Neuronal stem cell (in vitro differentiated cells): ENCODE measurements at regions not wholly inside any gene's neighbourhood (a gene's known extent, or its start where the extent isn't known, plus 50 kb on each side); places are given as distances from the start of the nearest gene placed in this dataset.

Experiments
- DNase-seq: peaks from one replicate; pipeline ENCODE4 v3.0.0-alpha.2; 2013; ENCODE audit warnings: low spot score
- H2AFZ ChIP-seq: one replicate; pipeline ENCODE4 v1.6.1; 2013; ENCODE audit warnings: mild to moderate bottlenecking, low read length, inconsistent platforms
- H2AK5ac ChIP-seq: 2 replicates; pipeline ENCODE4 v1.6.1; 2013; ENCODE audit warnings: low read depth, mild to moderate bottlenecking, inconsistent platforms, low read length, moderate library complexity, mixed read lengths
- H2BK120ac ChIP-seq: 2 replicates; pipeline ENCODE4 v1.6.1; 2013; ENCODE audit warnings: low read depth, mild to moderate bottlenecking, inconsistent platforms, low read length, moderate library complexity, mixed read lengths
- H2BK12ac ChIP-seq: one replicate; pipeline ENCODE4 v1.6.1; 2013; ENCODE audit warnings: low read length, inconsistent platforms
- H2BK15ac ChIP-seq: 2 replicates; pipeline ENCODE4 v1.6.1; 2013; ENCODE audit warnings: mild to moderate bottlenecking, low read length, inconsistent platforms, mixed read lengths
- H2BK5ac ChIP-seq: one replicate; pipeline ENCODE4 v1.6.1; 2013; ENCODE audit warnings: inconsistent platforms, mild to moderate bottlenecking, low read length, moderate library complexity
- H3K14ac ChIP-seq: one replicate; pipeline ENCODE4 v1.6.1; 2013; ENCODE audit warnings: low read length, inconsistent platforms
- H3K18ac ChIP-seq: 2 replicates; pipeline ENCODE4 v1.6.1; 2013; ENCODE audit warnings: low read length, inconsistent platforms
- H3K23ac ChIP-seq: 2 replicates; pipeline ENCODE4 v1.6.1; 2013; ENCODE audit warnings: low read depth, mild to moderate bottlenecking, mixed read lengths, low read length, inconsistent platforms; ENCODE audit not compliant: poor library complexity
- H3K27ac ChIP-seq: replicated peaks from 3 replicates; pipeline ENCODE4 v1.5.1; 2013; ENCODE audit warnings: low read length, inconsistent platforms
- H3K27me3 ChIP-seq, 3 experiments: 2 replicates each; pipeline ENCODE4 v1.6.1; 2013; ENCODE audit warnings: low read length in 3 of 3, mild to moderate bottlenecking in 2 of 3, inconsistent platforms in 1 of 3, low read depth in 1 of 3, mixed read lengths in 1 of 3, moderate library complexity in 1 of 3; ENCODE audit not compliant: control insufficient read depth in 3 of 3, insufficient read depth in 3 of 3
- H3K36me3 ChIP-seq, 2 donors: replicated peaks in 1 of 2; 2 replicates each; pipeline ENCODE4 v1.6.1; 2013; ENCODE audit warnings: low read length in 2 of 2; ENCODE audit not compliant: control insufficient read depth in 2 of 2, insufficient read depth in 2 of 2
- H3K4ac ChIP-seq: 2 replicates; pipeline ENCODE4 v1.6.1; 2013; ENCODE audit warnings: inconsistent platforms, mild to moderate bottlenecking, low read length, moderate library complexity
- H3K4me1 ChIP-seq, 2 donors: 1 replicate in 1 of 2; 2 replicates in 1 of 2; pipeline ENCODE4 v1.6.1; 2013; ENCODE audit warnings: low read length in 2 of 2, low read depth in 1 of 2; ENCODE audit not compliant: control insufficient read depth in 2 of 2, insufficient read depth in 1 of 2
- H3K4me2 ChIP-seq: one replicate; pipeline ENCODE4 v1.6.1; 2013; ENCODE audit warnings: mild to moderate bottlenecking, low read length, inconsistent platforms; ENCODE audit not compliant: insufficient read depth, poor library complexity, severe bottlenecking
- H3K4me3 ChIP-seq, 2 donors: 2 replicates each; pipeline ENCODE4 v1.5.1; 2013; ENCODE audit warnings: low read length in 2 of 2, mild to moderate bottlenecking in 2 of 2, inconsistent platforms in 1 of 2, moderate library complexity in 1 of 2
- H3K79me1 ChIP-seq: one replicate; pipeline ENCODE4 v1.6.1; 2013; ENCODE audit warnings: low read depth, mild to moderate bottlenecking, inconsistent platforms, low read length, moderate library complexity
- H3K9ac ChIP-seq: one replicate; pipeline ENCODE4 v1.6.1; 2013; ENCODE audit warnings: mild to moderate bottlenecking, low read depth, low read length, inconsistent platforms; ENCODE audit not compliant: poor library complexity
- H3K9me3 ChIP-seq, 2 donors: replicated peaks in 1 of 2; 2 replicates each; pipeline versions ENCODE3 to v1.6.1; 2013; ENCODE audit warnings: low read length in 2 of 2, mild to moderate bottlenecking in 2 of 2, inconsistent platforms in 1 of 2, low read depth in 1 of 2, mixed read lengths in 1 of 2, moderate library complexity in 1 of 2; ENCODE audit not compliant: control insufficient read depth in 2 of 2, insufficient read depth in 1 of 2
- H4K8ac ChIP-seq: one replicate; pipeline ENCODE4 v1.6.1; 2013; ENCODE audit warnings: low read depth, mild to moderate bottlenecking, inconsistent platforms, low read length, moderate library complexity
- H4K91ac ChIP-seq: one replicate; pipeline ENCODE4 v1.6.1; 2013; ENCODE audit warnings: low read length, low read depth, mild to moderate bottlenecking, inconsistent platforms; ENCODE audit not compliant: poor library complexity
- WGBS, 2 donors: extraction: QIAGEN DNeasy Blood & Tissue Kit; methylation state at CpG; one replicate each; pipeline ENCODE4 v1.1.7; 2013; ENCODE audit warnings: missing lambda C conversion rate in 2 of 2, mixed read lengths in 1 of 2; ENCODE audit not compliant: insufficient read length in 2 of 2, insufficient replicate concordance in 1 of 2; ENCODE audit errors: extremely low coverage in 2 of 2; 5-methylcytosine and 5-hydroxymethylcytosine counted together

DNA sequence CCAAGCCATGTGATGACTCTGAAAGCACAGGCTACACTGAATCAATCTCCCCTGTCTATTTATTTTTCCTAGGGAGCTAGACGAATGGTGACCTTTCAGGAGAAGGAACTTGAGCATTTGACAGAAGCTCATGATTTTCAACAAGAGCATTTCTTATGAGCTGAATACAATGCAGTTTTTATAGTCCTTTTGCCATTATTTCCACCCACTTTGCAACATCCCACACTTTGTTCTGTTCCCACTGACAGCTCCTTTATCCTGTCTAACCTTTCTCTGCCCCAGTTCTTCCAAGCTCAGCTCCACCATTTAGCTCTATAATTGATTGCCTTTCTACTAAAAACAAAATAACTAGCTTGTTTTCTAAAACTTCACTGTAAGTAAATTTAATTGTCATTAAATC, 91.9 kb upstream of the PRSS1 start:
- Histone ChIP-seq H3K36me3 (no peaks in the 10 kb centered on the region), H2AK5ac (no peak overlapping the region), H2BK12ac (no peak overlapping the region), H3K23ac (no peak overlapping the region), H3K14ac (no peak overlapping the region), H3K27ac (no peak overlapping the region), H3K9ac (no peak overlapping the region), H3K4me2 (no peak overlapping the region), H4K8ac (no peak overlapping the region), H3K4me3 (no peak overlapping the region), H2BK120ac (no peak overlapping the region), H4K91ac (no peak overlapping the region), H2AFZ (no peak overlapping the region), H3K4me1 (peaks cover 0 to 2% of the 10 kb centered on the region in 2 donors), H3K27me3 (no peaks in the 10 kb centered on the region), H3K18ac (no peak overlapping the region), H3K79me1 (no peaks in the 10 kb centered on the region), H3K9me3 (no peaks in the 10 kb centered on the region), H2BK15ac (no peak overlapping the region), H2BK5ac (no peak overlapping the region), H3K4ac (no peak overlapping the region)
- no peak for DNase-seq
- WGBS, 2 donors: no CpG with 5 or more reads among the region's 1 CpG

DNA sequence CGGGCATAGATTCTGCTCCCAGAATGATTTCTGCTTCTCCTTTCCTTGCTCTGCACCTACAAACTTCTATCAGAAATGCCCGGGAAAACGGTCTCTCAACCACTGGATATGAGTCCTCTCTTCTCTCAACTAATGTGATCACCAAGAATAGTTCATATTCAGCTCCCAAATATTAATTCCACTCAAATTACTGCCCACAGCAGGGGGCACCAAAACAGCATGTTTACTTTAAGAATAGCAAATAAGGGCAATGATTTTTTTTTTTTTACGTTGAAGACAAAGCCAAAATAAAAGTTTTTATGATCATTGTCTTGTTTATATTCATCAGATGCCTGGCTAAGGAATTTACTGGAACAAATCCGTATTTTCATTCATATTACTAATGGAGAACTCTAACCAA, 94.9 kb upstream of the PRSS1 start:
- H3K9ac ChIP-seq: no peak overlapping the region
- no peak overlapping the region for H2BK5ac ChIP-seq
- H3K4me1 ChIP-seq: peaks cover 0 to 2% of the 10 kb centered on the region in 2 donors
- WGBS, 2 donors: no CpG with 5 or more reads among the region's 5 CpGs
- H3K27ac ChIP-seq: no peak overlapping the region
- no peak overlapping the region for H2BK12ac ChIP-seq
- no peak overlapping the region for H2AFZ ChIP-seq
- H3K23ac ChIP-seq: no peak overlapping the region
- H2BK15ac ChIP-seq: no peak overlapping the region
- H3K36me3 ChIP-seq: no peaks in the 10 kb centered on the region
- no peak overlapping the region for H3K18ac ChIP-seq
- H3K9me3 ChIP-seq: no peaks in the 10 kb centered on the region
- no peak for DNase-seq
- no peaks in the 10 kb centered on the region for H3K79me1 ChIP-seq
- H4K91ac ChIP-seq: no peak overlapping the region
- no peak overlapping the region for H3K4me2 ChIP-seq
- no peaks in the 10 kb centered on the region for H3K27me3 ChIP-seq
- H2AK5ac ChIP-seq: no peak overlapping the region
- no peak overlapping the region for H3K4ac ChIP-seq
- H2BK120ac ChIP-seq: no peak overlapping the region
- no peak overlapping the region for H3K4me3 ChIP-seq
- H4K8ac ChIP-seq: no peak overlapping the region
- H3K14ac ChIP-seq: no peak overlapping the region

DNA sequence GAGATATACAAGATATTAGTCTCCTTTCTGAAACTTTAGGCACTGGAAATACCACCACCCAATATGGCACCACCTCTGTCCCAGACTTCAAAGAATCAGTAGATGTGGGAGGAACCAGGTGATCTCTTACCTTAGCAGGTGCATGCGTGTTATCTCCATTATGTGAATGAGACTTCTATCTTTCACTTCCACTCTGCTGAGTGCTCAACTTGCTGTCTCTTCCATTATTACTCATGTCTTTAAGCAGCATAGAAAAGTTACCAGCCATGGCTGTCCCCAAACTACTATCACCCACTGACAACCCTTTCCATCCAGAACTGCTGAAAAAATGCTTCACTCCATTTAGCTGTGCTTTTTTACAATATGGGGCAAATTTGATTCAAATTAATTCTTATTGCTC, 101.5 kb upstream of the PRSS1 start:
- no peak overlapping the region for H2AK5ac ChIP-seq
- no peak overlapping the region for H2BK15ac ChIP-seq
- WGBS, 2 donors: no CpG with 5 or more reads among the region's 1 CpG
- no peak overlapping the region for H2BK12ac ChIP-seq
- no peak for DNase-seq
- no peak overlapping the region for H4K8ac ChIP-seq
- no peak overlapping the region for H2BK120ac ChIP-seq
- no peaks in the 10 kb centered on the region for H3K4me1 ChIP-seq
- no peak overlapping the region for H2BK5ac ChIP-seq
- no peak overlapping the region for H3K4ac ChIP-seq
- no peak overlapping the region for H3K14ac ChIP-seq
- no peak overlapping the region for H3K4me2 ChIP-seq
- no peaks in the 10 kb centered on the region for H3K36me3 ChIP-seq
- no peaks in the 10 kb centered on the region for H3K27me3 ChIP-seq
- no peaks in the 10 kb centered on the region for H3K9me3 ChIP-seq
- no peak overlapping the region for H3K23ac ChIP-seq
- no peak overlapping the region for H3K27ac ChIP-seq
- no peak overlapping the region for H3K9ac ChIP-seq
- no peaks in the 10 kb centered on the region for H3K79me1 ChIP-seq
- no peak overlapping the region for H4K91ac ChIP-seq
- H2AFZ ChIP-seq: no peak overlapping the region
- no peak overlapping the region for H3K4me3 ChIP-seq
- H3K18ac ChIP-seq: no peak overlapping the region

DNA sequence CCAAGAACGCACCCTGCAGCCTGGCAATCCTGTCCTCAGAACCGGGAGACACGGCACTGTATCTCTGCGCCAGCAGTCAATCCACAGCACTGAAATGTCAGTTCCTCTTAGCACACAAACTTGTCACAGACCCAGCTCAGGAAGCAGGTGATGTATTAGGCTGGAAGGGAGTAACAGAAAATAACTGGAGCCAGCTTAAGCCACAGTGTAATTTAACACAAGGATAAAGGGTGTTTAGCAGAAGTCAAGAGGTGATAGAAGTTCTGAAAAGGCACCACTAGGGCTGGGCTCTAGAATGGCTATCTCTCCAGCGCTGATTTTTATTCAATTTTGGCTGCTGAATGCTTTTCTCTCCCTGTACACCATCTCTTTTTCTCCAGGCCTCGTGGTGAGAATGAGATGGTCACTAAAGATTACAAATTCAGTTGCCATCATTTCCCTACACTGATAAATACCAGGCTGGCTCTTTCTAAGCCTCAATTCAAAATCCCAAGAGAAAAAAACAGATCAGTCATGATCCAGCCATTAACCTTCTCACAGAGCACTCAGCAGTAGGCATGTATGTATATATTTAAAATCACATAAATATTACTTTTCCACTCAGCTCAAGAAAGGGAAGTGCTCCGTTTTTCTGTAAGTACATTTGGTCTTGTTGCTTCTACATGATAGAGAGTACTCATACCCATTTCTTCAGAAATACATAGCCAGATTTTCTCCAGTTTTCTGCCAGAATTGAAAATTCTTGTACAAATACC, 102.7 kb upstream of the PRSS1 start:
- Histone ChIP-seq H3K79me1 (no peaks in the 10 kb centered on the region), H3K4me3 (no peak overlapping the region), H2BK15ac (no peak overlapping the region), H2AK5ac (no peak overlapping the region), H3K18ac (no peak overlapping the region), H3K9ac (no peak overlapping the region), H3K36me3 (no peaks in the 10 kb centered on the region), H3K27ac (no peak overlapping the region), H3K27me3 (no peaks in the 10 kb centered on the region), H3K23ac (no peak overlapping the region), H2BK12ac (no peak overlapping the region), H2BK120ac (no peak overlapping the region), H3K4me2 (no peak overlapping the region), H3K4me1 (no peaks in the 10 kb centered on the region), H4K91ac (no peak overlapping the region), H4K8ac (no peak overlapping the region), H2AFZ (no peak overlapping the region), H3K4ac (no peak overlapping the region), H3K9me3 (no peaks in the 10 kb centered on the region), H3K14ac (no peak overlapping the region), H2BK5ac (no peak overlapping the region)
- WGBS, 2 donors: no CpG with 5 or more reads among the region's 7 CpGs
- DNase-seq: no peak
